HCT116 (cell line): ENCODE measurements at regions not wholly inside any gene's neighbourhood (a gene's known extent, or its start where the extent isn't known, plus 50 kb on each side); places are given as distances from the start of the nearest gene placed in this dataset.

ENCODE experiments used
- ATF3 ChIP-seq: IDR thresholded peaks from 2 replicates; pipeline ENCODE4 v1.6.1; 2012
- CEBPB ChIP-seq: IDR thresholded peaks from 2 replicates; pipeline ENCODE4 v1.6.1; 2012; ENCODE audit warnings: low read depth
- EGR1 ChIP-seq: IDR thresholded peaks from 2 replicates; pipeline ENCODE4 v1.6.1; 2012; ENCODE audit warnings: low read depth
- EZH2phosphoT487 ChIP-seq: fragments of 200-600 bp; IDR thresholded peaks from 2 replicates; pipeline ENCODE4 v1.6.1; 2018; ENCODE audit warnings: antibody characterized with exemption, borderline replicate concordance
- MAX ChIP-seq: IDR thresholded peaks from 2 replicates; pipeline ENCODE4 v1.6.1; 2012
- REST ChIP-seq: IDR thresholded peaks from 2 replicates; pipeline ENCODE4 v1.6.1; 2012; ENCODE audit warnings: low read depth
- SIN3A ChIP-seq: IDR thresholded peaks from 2 replicates; pipeline ENCODE4 v1.6.1; 2012; ENCODE audit warnings: low read depth
- TCF7L2 ChIP-seq: IDR thresholded peaks from 2 replicates; pipeline ENCODE4 v1.7.0; 2011; ENCODE audit warnings: borderline replicate concordance, inconsistent platforms; ENCODE audit not compliant: insufficient read depth, insufficient read length; ENCODE audit errors: extremely low read depth
- ZBTB33 ChIP-seq: IDR thresholded peaks from 2 replicates; pipeline ENCODE4 v1.6.1; 2011; ENCODE audit warnings: mild to moderate bottlenecking, low read length, moderate library complexity; ENCODE audit not compliant: insufficient replicate concordance; ENCODE audit errors: extremely low read depth

- TF ChIP-seq ZBTB33 (no peak), MAX (no peak), REST (no peak), CEBPB (no peak), SIN3A (no peak), EGR1 (no peak), ATF3 (no peak), EZH2phosphoT487 (no peak), TCF7L2 (no peak)
Measured at GRCh38 chr18:14943967-14944636, 196.1 kb downstream of the ANKRD30B start (continued).
